ENCODE measurements at regions not wholly inside any gene's neighbourhood (a gene's known extent, or its start where the extent isn't known, plus 50 kb on each side); places are given as distances from the start of the nearest gene placed in this dataset.

GRCh38 chr3:61340931-61341461, 89.7 kb upstream of the FHIT start:
- ChIA-PET CTCF (no interaction called here), POLR2A (ENCODE audit: low non-redundant PET) (no interaction called here)
- no peak for TF ChIP-seq CTCF (conservative IDR thresholded peaks at IDR 0.05; ENCODE audit: low read depth)
- no peak overlapping the region for H3K27ac ChIP-seq
- DNase-seq (ENCODE audit: low spot score): no peak

GRCh38 chr3:61343543-61343942, 92.3 kb upstream of the FHIT start:
- no peak for TF ChIP-seq CTCF (conservative IDR thresholded peaks at IDR 0.05; ENCODE audit: low read depth)
- POLR2A ChIA-PET (ENCODE audit: low non-redundant PET): no interaction called here
- H3K27ac ChIP-seq: no peak overlapping the region
- CTCF ChIA-PET: no interaction called here
- DNase-seq (ENCODE audit: low spot score): no peak

- POLR2A ChIA-PET (ENCODE audit: low non-redundant PET): no interaction called here
- TF ChIP-seq CTCF (conservative IDR thresholded peaks at IDR 0.05; ENCODE audit: low read depth): no peak
Measured at GRCh38 chr3:61345020-61345419, 93.8 kb upstream of the FHIT start.

GRCh38 chr3:61347981-61348380, 96.7 kb upstream of the FHIT start:
- CTCF ChIA-PET: no interaction called here
- no peak for TF ChIP-seq CTCF (conservative IDR thresholded peaks at IDR 0.05; ENCODE audit: low read depth)
- DNase-seq (ENCODE audit: low spot score): no peak
- no peak overlapping the region for H3K27ac ChIP-seq
- POLR2A ChIA-PET (ENCODE audit: low non-redundant PET): no interaction called here

More at GRCh38 chr3:61345020-61345419, 93.8 kb upstream of the FHIT start:
- CTCF ChIA-PET: no interaction called here
- DNase-seq (ENCODE audit: low spot score): no peak
- no peak overlapping the region for H3K27ac ChIP-seq

- no peak for TF ChIP-seq CTCF (conservative IDR thresholded peaks at IDR 0.05; ENCODE audit: low read depth)
- DNase-seq (ENCODE audit: low spot score): no peak
- ChIA-PET CTCF (no interaction called here), POLR2A (ENCODE audit: low non-redundant PET) (no interaction called here)
- no peak overlapping the region for H3K27ac ChIP-seq
Measured at GRCh38 chr3:61349717-61350116, 98.5 kb upstream of the FHIT start.

GRCh38 chr3:61350782-61351309, 99.6 kb upstream of the FHIT start:
- CTCF ChIA-PET: no interaction called here
- no peak overlapping the region for H3K27ac ChIP-seq

More at GRCh38 chr3:61350782-61351309, 99.6 kb upstream of the FHIT start:
- no peak for DNase-seq (ENCODE audit: low spot score)
- POLR2A ChIA-PET (ENCODE audit: low non-redundant PET): no interaction called here
- no peak for TF ChIP-seq CTCF (conservative IDR thresholded peaks at IDR 0.05; ENCODE audit: low read depth)
